Type B pancreatic cell (in vitro differentiated cells): ENCODE measurements at regions not wholly inside any gene's neighbourhood (a gene's known extent, or its start where the extent isn't known, plus 50 kb on each side); places are given as distances from the start of the nearest gene placed in this dataset.

Experiments used
- DNase-seq: peaks from one replicate; pipeline ENCODE4 v3.0.0; 2021; ENCODE audit warnings: mixed read lengths; ENCODE audit not compliant: unreplicated experiment; ENCODE audit errors: extremely low spot score
- H3K27ac Mint-ChIP-seq: 2 replicates; pipeline ENCODE4 v1.8.0; 2021; ENCODE audit warnings: mild to moderate bottlenecking, mixed read lengths
- H3K27me3 Mint-ChIP-seq: 2 replicates; pipeline ENCODE4 v1.8.0; 2021; ENCODE audit warnings: mixed read lengths
- H3K36me3 Mint-ChIP-seq: 2 replicates; pipeline ENCODE4 v1.8.0; 2021; ENCODE audit warnings: mixed read lengths
- H3K4me1 Mint-ChIP-seq: one replicate; pipeline ENCODE4 v1.8.0; 2021; ENCODE audit warnings: mixed read lengths; ENCODE audit not compliant: unreplicated experiment
- H3K4me3 Mint-ChIP-seq: 2 replicates; pipeline ENCODE4 v1.8.0; 2021; ENCODE audit warnings: mild to moderate bottlenecking, mixed read lengths
- H3K9me3 Mint-ChIP-seq: 2 replicates; pipeline ENCODE4 v1.8.0; 2021; ENCODE audit warnings: mixed read lengths
- TF ChIP-seq, protein P1 (sequence below): fragments of 200-600 bp; sonication (generic); conservative IDR thresholded peaks from 2 replicates; pipeline ENCODE4 v1.5.0; 2021; ENCODE audit warnings: antibody characterized with exemption, mild to moderate bottlenecking

- no peak overlapping the region for H3K27ac Mint-ChIP-seq
- no peak overlapping the region for H3K4me3 Mint-ChIP-seq
- no peaks in the 10 kb centered on the region for H3K4me1 Mint-ChIP-seq
- DNase-seq = no peak
- no peaks in the 10 kb centered on the region for H3K36me3 Mint-ChIP-seq
- TF ChIP-seq, protein P1, sequence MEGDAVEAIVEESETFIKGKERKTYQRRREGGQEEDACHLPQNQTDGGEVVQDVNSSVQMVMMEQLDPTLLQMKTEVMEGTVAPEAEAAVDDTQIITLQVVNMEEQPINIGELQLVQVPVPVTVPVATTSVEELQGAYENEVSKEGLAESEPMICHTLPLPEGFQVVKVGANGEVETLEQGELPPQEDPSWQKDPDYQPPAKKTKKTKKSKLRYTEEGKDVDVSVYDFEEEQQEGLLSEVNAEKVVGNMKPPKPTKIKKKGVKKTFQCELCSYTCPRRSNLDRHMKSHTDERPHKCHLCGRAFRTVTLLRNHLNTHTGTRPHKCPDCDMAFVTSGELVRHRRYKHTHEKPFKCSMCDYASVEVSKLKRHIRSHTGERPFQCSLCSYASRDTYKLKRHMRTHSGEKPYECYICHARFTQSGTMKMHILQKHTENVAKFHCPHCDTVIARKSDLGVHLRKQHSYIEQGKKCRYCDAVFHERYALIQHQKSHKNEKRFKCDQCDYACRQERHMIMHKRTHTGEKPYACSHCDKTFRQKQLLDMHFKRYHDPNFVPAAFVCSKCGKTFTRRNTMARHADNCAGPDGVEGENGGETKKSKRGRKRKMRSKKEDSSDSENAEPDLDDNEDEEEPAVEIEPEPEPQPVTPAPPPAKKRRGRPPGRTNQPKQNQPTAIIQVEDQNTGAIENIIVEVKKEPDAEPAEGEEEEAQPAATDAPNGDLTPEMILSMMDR = no peak
- peaks cover 5% of the 10 kb centered on the region for H3K9me3 Mint-ChIP-seq
- H3K27me3 Mint-ChIP-seq = no peaks in the 10 kb centered on the region
Observed at GRCh38 chr21:17738176-17738953, 80.8 kb downstream of the C21orf91 start.

DNA sequence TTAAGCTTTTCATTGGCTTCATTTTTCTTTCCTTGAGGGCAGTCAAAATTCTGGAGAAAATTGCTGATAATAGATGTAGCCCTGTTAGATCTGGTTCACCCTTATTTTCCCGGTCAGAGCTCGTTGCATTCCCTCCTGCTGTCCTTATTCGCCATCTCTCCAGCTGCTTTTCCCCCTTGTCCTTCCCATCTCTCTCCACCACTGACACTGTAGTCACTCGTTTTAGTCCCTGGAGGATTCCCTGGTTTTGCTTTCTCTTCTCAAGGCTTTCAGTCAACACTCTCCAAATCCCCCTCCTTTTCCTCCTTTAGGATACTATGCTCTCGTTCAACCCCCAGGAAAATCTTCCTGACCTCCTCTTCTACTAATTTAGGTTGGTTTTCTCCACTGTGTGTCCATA is 83.1 kb downstream of the C21orf91 start:
- peaks cover under 1% of the 10 kb centered on the region for H3K4me1 Mint-ChIP-seq
- H3K27ac Mint-ChIP-seq = no peak overlapping the region
- H3K4me3 Mint-ChIP-seq = no peak overlapping the region

GRCh38 chr21:17733209-17733608 is 85.9 kb downstream of the C21orf91 start:
- Mint-ChIP-seq H3K4me1 (peaks cover 7% of the 10 kb centered on the region), H3K4me3 (no peak overlapping the region), H3K27me3 (peaks cover 10% of the 10 kb centered on the region), H3K9me3 (peaks cover 5% of the 10 kb centered on the region), H3K36me3 (no peaks in the 10 kb centered on the region), H3K27ac (no peak overlapping the region)
- TF ChIP-seq, protein P1 = no peak
- DNase-seq = no peak

More for the DNA sequence above, 83.1 kb downstream of the C21orf91 start:
- Mint-ChIP-seq H3K9me3 (peaks cover 5% of the 10 kb centered on the region), H3K27me3 (no peaks in the 10 kb centered on the region), H3K36me3 (no peaks in the 10 kb centered on the region)
- TF ChIP-seq, protein P1 = no peak
- no peak for DNase-seq

DNA sequence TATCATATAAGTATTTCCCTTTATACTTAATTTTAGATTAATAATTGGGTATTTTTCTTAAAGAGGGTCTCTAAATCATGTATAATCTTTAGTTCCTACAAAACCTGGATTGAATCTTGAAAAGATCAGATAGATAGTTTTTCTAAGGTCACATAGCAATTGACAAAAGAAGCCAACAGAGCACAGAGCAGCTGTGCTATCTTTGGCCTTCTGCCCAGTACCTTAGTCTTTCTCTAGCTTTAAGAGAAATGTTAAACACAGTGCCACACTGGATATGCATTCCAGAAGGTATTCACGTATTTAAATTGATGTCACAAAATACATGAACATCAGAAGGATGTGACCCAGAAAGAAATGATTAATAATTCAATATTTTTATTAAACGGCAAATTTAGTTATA is 86.8 kb downstream of the C21orf91 start:
- H3K4me3 Mint-ChIP-seq = no peak overlapping the region
- TF ChIP-seq, protein P1 = no peak
- no peaks in the 10 kb centered on the region for H3K36me3 Mint-ChIP-seq
- peaks cover 10% of the 10 kb centered on the region for H3K27me3 Mint-ChIP-seq
- no peak overlapping the region for H3K27ac Mint-ChIP-seq
- H3K4me1 Mint-ChIP-seq = peaks cover 7% of the 10 kb centered on the region
- H3K9me3 Mint-ChIP-seq = peaks cover 5% of the 10 kb centered on the region
- no peak for DNase-seq

DNA sequence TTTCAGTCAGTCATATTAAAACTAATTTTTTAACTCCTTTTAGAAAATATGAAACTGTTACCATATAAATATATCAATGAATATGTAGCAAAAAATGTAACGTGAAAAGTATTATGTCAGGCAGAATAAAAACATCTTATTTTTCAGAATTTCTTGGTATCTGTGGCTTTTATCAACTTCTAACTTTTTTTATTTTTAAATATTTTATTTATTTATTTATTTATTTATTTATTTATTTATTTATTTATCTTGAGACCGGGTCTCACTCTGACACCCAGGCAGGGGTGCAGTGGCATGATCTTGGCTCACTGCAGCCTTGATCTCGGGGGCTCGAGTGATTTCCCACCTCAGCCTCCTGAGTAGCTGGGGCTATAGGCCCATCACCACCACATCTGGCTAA is 87.6 kb downstream of the C21orf91 start:
- Mint-ChIP-seq H3K27ac (no peak overlapping the region), H3K36me3 (no peaks in the 10 kb centered on the region), H3K4me1 (peaks cover 7% of the 10 kb centered on the region), H3K27me3 (peaks cover 10% of the 10 kb centered on the region), H3K9me3 (peaks cover 5% of the 10 kb centered on the region), H3K4me3 (no peak overlapping the region)
- DNase-seq = no peak
- TF ChIP-seq, protein P1 = no peak
